SU-DHL-6 (cell line): ENCODE measurements at regions not wholly inside any gene's neighbourhood (a gene's known extent, or its start where the extent isn't known, plus 50 kb on each side); places are given as distances from the start of the nearest gene placed in this dataset.

Experiments
- EZH2phosphoT487 ChIP-seq: fragments of 200-600 bp; sonication (generic), shearing (Covaris generic); conservative IDR thresholded peaks from 2 replicates; pipeline ENCODE4 v1.6.1; 2018; ENCODE audit warnings: mild to moderate bottlenecking, antibody characterized with exemption, low read length, moderate library complexity, mixed read lengths
- TF ChIP-seq, protein P1 (sequence below): fragments of 200-600 bp; sonication (generic); IDR thresholded peaks from one replicate; pipeline ENCODE4 v1.5.1; 2017; ENCODE audit warnings: antibody characterized with exemption, mild to moderate bottlenecking, low read length, moderate library complexity; ENCODE audit not compliant: insufficient read depth, poor library complexity, severe bottlenecking

DNA sequence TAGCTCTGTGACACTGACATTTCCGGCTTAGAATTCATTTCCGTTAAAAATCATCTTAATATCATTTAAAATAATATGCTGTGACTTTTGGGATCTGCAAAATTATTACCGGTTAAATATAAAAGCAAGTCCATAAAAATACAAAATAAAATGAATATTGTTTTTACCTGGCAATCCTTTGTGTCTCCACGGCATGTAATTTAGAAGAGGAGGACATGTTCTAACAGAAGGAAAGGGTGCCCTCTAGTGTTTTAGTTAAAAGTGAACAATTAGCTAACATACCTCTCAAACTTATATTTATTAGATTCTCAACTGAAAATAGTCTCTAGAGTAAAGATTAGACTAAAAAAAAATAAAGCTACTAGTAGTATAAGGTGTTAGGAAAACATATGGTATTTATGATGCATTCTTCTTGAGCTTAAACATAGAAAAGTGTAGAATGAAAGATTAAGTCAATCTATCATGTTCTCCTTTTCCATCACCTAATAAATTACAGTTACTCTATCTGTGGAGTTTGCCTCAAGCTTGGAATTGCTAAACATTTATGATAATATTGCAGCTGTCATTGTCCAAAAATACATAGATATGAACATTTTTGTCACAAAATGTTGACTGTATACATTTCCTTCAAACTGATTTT lies 676.7 kb upstream of the SPRY2 start:
- TF ChIP-seq, protein P1, sequence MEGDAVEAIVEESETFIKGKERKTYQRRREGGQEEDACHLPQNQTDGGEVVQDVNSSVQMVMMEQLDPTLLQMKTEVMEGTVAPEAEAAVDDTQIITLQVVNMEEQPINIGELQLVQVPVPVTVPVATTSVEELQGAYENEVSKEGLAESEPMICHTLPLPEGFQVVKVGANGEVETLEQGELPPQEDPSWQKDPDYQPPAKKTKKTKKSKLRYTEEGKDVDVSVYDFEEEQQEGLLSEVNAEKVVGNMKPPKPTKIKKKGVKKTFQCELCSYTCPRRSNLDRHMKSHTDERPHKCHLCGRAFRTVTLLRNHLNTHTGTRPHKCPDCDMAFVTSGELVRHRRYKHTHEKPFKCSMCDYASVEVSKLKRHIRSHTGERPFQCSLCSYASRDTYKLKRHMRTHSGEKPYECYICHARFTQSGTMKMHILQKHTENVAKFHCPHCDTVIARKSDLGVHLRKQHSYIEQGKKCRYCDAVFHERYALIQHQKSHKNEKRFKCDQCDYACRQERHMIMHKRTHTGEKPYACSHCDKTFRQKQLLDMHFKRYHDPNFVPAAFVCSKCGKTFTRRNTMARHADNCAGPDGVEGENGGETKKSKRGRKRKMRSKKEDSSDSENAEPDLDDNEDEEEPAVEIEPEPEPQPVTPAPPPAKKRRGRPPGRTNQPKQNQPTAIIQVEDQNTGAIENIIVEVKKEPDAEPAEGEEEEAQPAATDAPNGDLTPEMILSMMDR = peak; percentile 60
- no peak for TF ChIP-seq EZH2phosphoT487
